ENCODE measurements at regions not wholly inside any gene's neighbourhood (a gene's known extent, or its start where the extent isn't known, plus 50 kb on each side); places are given as distances from the start of the nearest gene placed in this dataset.

DNA sequence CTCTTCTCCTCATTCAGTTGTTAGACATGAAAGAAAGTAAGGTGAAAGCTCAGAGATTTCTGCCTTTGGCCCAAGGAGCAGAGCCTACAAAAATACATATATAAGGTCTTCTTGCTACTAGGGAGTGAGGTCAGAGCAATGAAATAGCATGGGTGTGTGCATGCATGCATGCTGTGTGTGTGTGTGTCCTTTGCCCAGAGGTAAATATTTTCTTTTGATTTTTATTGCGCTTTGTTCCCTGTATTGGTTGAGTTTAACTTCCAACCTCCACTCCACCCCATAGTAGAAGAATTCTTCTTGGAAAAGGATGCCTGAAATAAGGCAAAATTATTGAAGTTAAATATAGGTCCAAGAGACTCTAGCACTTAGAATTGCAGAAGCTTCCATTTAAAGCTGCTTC lies 248.0 kb upstream of the PTGER4 start:
- POLR2A ChIA-PET (ENCODE audit: low non-redundant PET): interaction anchor here (0.6 kb wide), 1 partner anchor 197 kb away, joined by 4 read pairs; no protein-coding TSS in a partner anchor
- H3K9me3 ChIP-seq (ENCODE audit: low read depth, low read length, poor library complexity, severe bottlenecking): no peaks in the 10 kb centered on the region
- no peak for DNase-seq (ENCODE audit: low spot score)
- no TSS peak for BruUV-seq (replicated peaks)
- no peaks in the 10 kb centered on the region for H3K36me3 ChIP-seq (ENCODE audit: insufficient read depth, low read length, poor library complexity, severe bottlenecking)
- CTCF ChIA-PET: no interaction called here
- H3K27ac ChIP-seq (ENCODE audit: low read depth, low read length, poor library complexity, severe bottlenecking): no peak overlapping the region
- peaks cover 31% of the 10 kb centered on the region for H3K4me1 ChIP-seq (ENCODE audit: insufficient read depth, low read length, poor library complexity, severe bottlenecking)
- intact Hi-C loops (cut with micrococcal nuclease; ENCODE audit: unreplicated experiment): no loop called here
- no peak overlapping the region for H3K4me3 ChIP-seq (ENCODE audit: low read depth, low read length, poor library complexity, severe bottlenecking)
- no peak for TF ChIP-seq CTCF (conservative IDR thresholded peaks at IDR 0.05; ENCODE audit: low read depth, low read length)
- no peak for TF ChIP-seq EZH2 (IDR thresholded peaks at IDR 0.05; ENCODE audit: borderline replicate concordance, low read depth, low read length, poor library complexity, severe bottlenecking)
- H3K27me3 ChIP-seq (replicated peaks; ENCODE audit: insufficient read depth, low read depth, low read length, poor library complexity): no peaks in the 10 kb centered on the region

DNA sequence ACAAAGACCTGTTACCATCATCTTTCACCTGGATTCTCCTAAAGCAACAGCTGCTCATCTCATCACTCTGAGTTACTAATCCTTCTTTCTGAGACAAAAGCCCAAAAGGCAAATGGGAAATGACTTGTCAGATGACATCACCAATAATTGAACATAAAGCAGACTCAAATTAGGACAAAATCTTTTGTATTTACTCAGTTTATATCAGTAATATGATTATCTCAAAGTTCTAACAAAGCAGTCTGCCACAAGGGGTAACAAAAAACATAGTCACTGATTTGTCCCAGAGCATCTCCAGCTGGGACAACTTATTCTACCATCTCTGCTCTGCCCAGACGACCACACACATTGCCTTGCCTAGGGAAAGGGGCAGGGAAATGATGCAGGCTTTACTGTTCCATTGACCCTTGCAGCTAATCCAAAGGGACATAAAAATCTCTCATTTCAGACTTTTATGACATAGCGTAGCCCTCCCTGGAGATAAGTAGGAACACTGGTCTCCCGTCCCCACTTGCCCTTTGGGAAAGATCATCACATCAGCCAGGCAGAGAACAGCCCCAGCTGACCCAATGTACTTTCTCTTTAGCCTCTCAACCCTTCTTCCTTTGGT lies 249.5 kb upstream of the PTGER4 start:
- TF ChIP-seq CTCF (conservative IDR thresholded peaks at IDR 0.05; ENCODE audit: low read depth, low read length) (no peak), EZH2 (IDR thresholded peaks at IDR 0.05; ENCODE audit: borderline replicate concordance, low read depth, low read length, poor library complexity, severe bottlenecking) (no peak)
- Histone ChIP-seq H3K4me1 (ENCODE audit: insufficient read depth, low read length, poor library complexity, severe bottlenecking) (peaks cover 31% of the 10 kb centered on the region), H3K27ac (ENCODE audit: low read depth, low read length, poor library complexity, severe bottlenecking) (no peak overlapping the region), H3K27me3 (replicated peaks; ENCODE audit: insufficient read depth, low read depth, low read length, poor library complexity) (no peaks in the 10 kb centered on the region), H3K9me3 (ENCODE audit: low read depth, low read length, poor library complexity, severe bottlenecking) (no peaks in the 10 kb centered on the region), H3K36me3 (ENCODE audit: insufficient read depth, low read length, poor library complexity, severe bottlenecking) (no peaks in the 10 kb centered on the region), H3K4me3 (ENCODE audit: low read depth, low read length, poor library complexity, severe bottlenecking) (no peak overlapping the region)
- DNase-seq (ENCODE audit: low spot score): no peak
- intact Hi-C loops (cut with micrococcal nuclease; ENCODE audit: unreplicated experiment): no loop called here
- BruUV-seq (replicated peaks): no TSS peak
- ChIA-PET POLR2A (ENCODE audit: low non-redundant PET) (interaction anchor here (0.6 kb wide), 1 partner anchor 38 kb away, joined by 4 read pairs; no protein-coding TSS in a partner anchor), CTCF (no interaction called here)

DNA sequence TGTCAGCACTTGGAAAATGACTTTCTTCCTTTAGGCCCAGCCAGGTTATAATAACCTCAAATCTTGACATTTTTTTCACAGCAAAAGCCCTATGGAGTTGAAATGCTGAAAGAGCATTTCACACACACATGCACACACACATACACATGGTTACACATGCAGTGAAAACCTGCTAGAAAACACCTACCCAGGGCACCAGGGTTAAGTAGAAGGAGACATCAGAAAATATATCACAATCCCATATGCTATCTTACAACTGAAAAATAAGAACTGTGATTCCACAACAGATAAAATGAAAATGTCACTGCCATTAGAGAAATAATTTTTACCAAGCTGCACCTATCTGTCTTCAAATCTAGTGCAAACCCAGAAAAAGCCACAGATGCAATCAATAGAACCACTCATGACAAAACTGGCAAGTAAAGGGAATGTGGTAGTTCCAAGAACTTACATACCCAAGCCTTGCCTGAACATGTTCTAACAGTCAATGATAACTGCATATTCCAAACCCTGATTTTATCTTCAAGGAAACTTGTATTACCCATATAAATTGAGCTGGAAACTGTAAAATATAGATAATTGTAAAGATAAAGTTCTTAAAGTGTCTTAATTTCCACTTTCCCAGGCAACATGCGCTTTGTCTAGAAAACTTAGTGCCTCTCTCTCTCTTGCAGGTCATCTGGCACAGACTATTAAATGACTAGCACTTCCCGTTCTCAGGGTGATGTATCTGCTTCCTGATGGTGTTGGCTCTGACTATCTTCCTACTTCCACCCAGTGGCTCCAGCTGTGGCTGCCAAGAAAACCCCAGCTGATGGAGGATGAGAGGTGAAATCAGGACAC lies 250.2 kb upstream of the PTGER4 start:
- peaks cover 31% of the 10 kb centered on the region for H3K4me1 ChIP-seq (ENCODE audit: insufficient read depth, low read length, poor library complexity, severe bottlenecking)
- no peak for TF ChIP-seq EZH2 (IDR thresholded peaks at IDR 0.05; ENCODE audit: borderline replicate concordance, low read depth, low read length, poor library complexity, severe bottlenecking)
- no peak for TF ChIP-seq CTCF (conservative IDR thresholded peaks at IDR 0.05; ENCODE audit: low read depth, low read length)
- POLR2A ChIA-PET (ENCODE audit: low non-redundant PET): no interaction called here
- intact Hi-C loops (cut with micrococcal nuclease; ENCODE audit: unreplicated experiment): no loop called here
- peak overlapping the region; percentile 33 for H3K27ac ChIP-seq (ENCODE audit: low read depth, low read length, poor library complexity, severe bottlenecking)
- no peaks in the 10 kb centered on the region for H3K36me3 ChIP-seq (ENCODE audit: insufficient read depth, low read length, poor library complexity, severe bottlenecking)
- CTCF ChIA-PET: no interaction called here
- no peaks in the 10 kb centered on the region for H3K9me3 ChIP-seq (ENCODE audit: low read depth, low read length, poor library complexity, severe bottlenecking)
- no peaks in the 10 kb centered on the region for H3K27me3 ChIP-seq (replicated peaks; ENCODE audit: insufficient read depth, low read depth, low read length, poor library complexity)
- TSS peak; percentile 58 for BruUV-seq (replicated peaks)
- DNase-seq (ENCODE audit: low spot score): peak; percentile 78
- no peak overlapping the region for H3K4me3 ChIP-seq (ENCODE audit: low read depth, low read length, poor library complexity, severe bottlenecking)

Measured in A673 (cell line).